ENCODE measurements at regions not wholly inside any gene's neighbourhood (a gene's known extent, or its start where the extent isn't known, plus 50 kb on each side); places are given as distances from the start of the nearest gene placed in this dataset.

DNA sequence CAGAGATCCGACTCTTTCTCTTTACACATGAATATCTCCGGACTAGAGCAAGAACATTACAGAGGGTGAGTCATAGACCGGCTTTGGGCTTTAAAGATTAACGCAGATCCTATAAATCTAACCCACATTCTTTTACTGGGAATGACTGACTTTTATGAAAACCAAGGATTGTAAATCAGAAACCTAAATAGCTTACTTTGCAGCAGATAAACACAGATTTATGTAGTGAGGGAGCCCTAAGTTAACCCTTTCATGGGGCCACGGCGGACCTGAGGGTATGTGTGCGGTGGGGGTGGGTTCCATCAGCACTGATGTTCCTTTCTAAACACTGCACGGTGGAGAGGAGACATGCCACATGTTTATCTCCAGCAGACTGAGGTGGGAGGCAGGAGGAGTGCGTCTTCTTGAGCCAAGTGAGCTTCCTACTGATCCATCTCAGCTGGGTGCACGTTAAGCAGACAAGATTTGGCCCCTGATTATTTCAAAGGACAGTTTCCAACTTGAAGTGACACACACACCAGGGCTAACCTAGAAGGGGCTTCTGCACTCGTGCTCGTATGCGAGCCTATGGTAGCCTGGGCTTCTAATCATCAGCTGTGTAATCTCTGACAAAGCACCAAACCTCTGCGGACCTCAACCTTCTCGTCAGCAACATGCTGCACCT lies 127.6 kb downstream of the WDR11 start:
- H3K4me3 ChIP-seq (ENCODE audit: low read depth, low read length), result no peak overlapping the region
- TF ChIP-seq, protein P1, sequence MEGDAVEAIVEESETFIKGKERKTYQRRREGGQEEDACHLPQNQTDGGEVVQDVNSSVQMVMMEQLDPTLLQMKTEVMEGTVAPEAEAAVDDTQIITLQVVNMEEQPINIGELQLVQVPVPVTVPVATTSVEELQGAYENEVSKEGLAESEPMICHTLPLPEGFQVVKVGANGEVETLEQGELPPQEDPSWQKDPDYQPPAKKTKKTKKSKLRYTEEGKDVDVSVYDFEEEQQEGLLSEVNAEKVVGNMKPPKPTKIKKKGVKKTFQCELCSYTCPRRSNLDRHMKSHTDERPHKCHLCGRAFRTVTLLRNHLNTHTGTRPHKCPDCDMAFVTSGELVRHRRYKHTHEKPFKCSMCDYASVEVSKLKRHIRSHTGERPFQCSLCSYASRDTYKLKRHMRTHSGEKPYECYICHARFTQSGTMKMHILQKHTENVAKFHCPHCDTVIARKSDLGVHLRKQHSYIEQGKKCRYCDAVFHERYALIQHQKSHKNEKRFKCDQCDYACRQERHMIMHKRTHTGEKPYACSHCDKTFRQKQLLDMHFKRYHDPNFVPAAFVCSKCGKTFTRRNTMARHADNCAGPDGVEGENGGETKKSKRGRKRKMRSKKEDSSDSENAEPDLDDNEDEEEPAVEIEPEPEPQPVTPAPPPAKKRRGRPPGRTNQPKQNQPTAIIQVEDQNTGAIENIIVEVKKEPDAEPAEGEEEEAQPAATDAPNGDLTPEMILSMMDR (conservative IDR thresholded peaks at IDR 0.05; ENCODE audit: low read depth, low read length), result no peak
- no peak for DNase-seq (ENCODE audit: low read depth)

DNA sequence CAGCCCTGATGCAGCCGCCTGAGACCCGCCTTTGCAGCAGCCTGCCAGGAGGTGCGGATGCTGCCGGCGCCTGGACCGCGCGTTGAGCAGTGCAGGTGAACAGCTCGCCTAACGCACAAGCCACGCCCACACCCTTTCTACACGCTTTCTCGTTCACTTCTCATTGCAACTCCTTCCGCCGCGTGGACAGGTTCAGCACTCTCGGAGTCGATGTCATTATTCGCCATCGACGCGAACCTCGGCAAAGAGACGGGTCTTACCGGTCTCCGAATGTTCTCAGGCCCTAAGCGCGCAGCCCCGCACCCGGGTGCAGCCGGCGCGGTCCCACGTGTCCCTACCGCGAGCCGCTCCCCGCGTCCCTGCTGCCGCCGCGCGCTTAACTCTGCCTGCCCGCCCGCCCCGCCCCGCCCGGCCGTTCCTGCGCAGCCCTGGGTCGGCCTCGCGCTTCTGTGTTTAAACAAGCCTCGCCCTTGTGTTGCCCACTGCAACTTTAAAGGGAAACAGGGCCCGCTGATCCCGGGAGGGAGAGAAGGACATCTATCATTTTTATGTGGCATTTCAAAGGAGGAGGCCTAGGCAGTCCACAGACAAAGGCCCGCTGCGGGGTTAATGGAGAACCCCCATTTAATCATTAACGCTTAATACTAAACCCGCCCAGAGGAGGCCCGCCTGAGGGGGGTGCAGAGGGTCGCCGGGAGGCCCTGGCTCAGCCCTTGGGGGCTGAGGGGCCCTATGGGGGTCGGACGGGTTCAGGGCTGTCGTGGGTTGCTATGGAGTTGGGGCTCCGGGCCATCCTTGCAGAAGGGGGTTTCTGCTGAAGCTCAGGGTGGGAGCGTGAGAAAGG lies 128.5 kb downstream of the WDR11 start:
- TF ChIP-seq, protein P1 (conservative IDR thresholded peaks at IDR 0.05; ENCODE audit: low read depth, low read length), result no peak
- peak; percentile 2 for DNase-seq (ENCODE audit: low read depth)
- H3K4me3 ChIP-seq (ENCODE audit: low read depth, low read length), result peak overlapping the region; percentile 20

DNA sequence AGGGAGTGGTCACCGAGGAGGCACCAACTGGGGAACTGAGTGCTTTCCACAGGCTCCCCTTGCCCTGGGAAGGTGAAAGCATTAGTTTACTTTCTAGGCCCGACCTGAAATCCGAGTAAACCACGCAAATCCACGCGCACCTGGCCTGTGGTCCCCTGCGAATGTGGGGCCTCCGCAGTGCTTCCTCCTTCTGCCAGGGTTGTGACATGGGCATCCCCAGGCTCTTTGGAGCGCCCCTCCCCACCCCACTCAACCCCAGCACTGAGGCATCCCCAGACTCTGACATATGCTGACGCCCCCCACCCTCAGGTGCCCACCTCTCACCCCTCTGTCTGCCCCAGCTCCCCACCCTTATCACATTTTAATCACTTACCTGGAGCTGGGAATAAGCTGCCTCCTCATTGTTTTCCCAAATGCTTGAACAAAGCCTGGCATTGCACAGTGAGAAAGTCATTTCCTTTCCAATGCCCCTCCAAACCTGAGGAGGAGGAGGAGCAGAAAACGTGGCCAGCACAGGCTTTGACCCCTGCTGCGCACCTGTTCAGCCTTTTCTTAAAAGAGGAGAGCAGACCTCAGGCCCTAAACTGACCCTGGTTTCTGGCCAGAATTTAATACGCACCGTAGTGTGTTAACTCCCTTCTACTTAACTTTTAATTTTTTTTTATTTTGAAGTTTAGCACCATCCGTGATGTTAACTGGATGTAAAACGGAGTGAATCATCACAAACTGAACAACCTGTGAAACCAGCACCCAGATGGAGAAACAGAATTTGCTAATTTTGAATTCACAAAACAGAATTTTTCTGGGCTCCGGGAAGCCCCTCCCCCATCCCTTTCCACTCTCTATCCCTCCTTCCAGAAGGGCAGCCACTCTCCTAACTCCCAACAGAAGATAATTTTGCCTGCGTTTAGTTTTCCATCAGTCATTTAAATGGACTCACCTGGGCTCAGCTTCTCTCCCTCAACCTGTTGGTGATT lies 129.4 kb downstream of the WDR11 start:
- H3K4me3 ChIP-seq (ENCODE audit: low read depth, low read length), result no peak overlapping the region
- TF ChIP-seq, protein P1 (conservative IDR thresholded peaks at IDR 0.05; ENCODE audit: low read depth, low read length), result no peak
- no peak for DNase-seq (ENCODE audit: low read depth)

DNA sequence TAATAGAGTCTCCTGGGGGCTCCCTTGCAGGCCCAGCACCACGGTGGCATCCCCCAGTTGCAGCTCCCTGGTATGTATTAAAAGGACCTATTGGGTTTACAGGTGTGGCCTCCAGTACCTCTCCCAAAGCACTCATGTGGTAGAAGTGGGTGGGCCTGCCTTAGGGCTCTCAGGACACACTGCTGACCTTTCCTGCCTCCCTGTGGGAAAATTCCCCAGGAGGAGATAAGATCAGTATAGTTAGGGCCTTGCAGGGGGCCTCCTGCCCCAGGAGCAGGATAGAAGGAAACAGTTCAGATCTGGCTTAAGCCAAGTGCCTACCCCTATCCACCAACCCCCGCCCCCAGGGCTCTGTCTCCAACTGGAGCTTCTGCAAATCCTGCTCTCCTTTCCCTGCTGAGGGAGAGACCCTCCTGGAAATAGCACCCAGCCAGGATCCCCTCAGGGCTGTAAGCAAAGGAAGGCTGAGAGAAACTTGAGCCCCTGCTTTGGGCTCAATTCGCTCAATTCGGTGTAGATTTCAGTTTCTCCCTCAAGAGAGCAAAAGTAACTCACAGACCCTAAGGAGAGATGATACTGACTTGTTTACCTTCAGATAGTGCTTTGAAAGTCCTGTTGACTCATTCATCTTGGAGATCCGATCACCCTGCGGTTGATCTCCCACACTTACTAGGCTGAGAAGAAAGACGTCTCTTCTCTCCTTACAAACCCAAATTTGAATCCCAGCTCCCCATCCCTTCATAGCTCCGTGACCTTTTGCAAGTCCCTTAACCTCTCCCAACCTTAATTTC lies 130.6 kb downstream of the WDR11 start:
- H3K4me3 ChIP-seq (ENCODE audit: low read depth, low read length), result no peak overlapping the region
- no peak for DNase-seq (ENCODE audit: low read depth)
- TF ChIP-seq, protein P1 (conservative IDR thresholded peaks at IDR 0.05; ENCODE audit: low read depth, low read length), result no peak

DNA sequence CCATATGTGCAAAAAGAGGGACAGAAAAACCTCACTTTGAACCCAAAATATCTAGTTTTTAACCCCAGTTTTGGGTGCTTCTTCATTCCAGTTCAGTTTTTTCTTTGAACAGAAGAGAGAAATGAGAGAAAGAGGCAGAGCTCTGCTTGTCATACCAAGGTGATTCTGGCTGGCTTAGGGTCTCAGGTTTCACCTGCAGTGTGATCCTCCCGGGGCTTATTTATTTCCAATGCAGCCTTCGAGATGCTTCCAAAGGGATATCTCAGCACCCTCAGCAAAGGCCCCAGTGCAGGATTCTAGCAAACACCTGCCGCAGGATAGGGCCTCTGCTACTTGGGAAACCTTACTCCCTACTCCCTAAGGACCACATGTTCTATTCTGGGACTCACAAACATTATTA lies 131.3 kb downstream of the WDR11 start:
- H3K4me3 ChIP-seq (ENCODE audit: low read depth, low read length), result no peak overlapping the region
- TF ChIP-seq, protein P1 (conservative IDR thresholded peaks at IDR 0.05; ENCODE audit: low read depth, low read length), result no peak
- no peak for DNase-seq (ENCODE audit: low read depth)

DNA sequence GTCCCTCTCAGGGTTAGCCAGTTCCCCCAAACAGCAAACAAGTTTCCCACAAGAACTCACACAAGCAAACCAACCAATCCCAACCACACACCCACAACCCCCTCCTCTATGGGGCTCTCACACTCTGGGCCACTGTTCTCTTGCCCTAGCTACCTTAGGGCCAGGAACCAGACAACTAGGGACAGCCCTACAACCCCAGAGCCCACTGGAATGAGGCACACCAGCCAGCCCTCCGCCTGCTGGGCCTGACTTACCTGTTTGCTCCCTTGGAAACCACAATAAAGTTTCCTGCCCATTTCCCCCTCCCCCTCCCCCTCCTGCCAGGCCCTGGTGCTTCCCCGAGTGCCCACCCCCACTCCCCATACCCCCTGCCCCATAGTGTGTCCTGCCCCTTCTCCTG lies 132.6 kb downstream of the WDR11 start:
- TF ChIP-seq, protein P1 (conservative IDR thresholded peaks at IDR 0.05; ENCODE audit: low read depth, low read length), result no peak

More for the DNA sequence above, 132.6 kb downstream of the WDR11 start:
- no peak for DNase-seq (ENCODE audit: low read depth)
- H3K4me3 ChIP-seq (ENCODE audit: low read depth, low read length), result no peak overlapping the region

Measured in choroid plexus epithelial cell (primary cell).